ENCODE measurements at regions not wholly inside any gene's neighbourhood (a gene's known extent, or its start where the extent isn't known, plus 50 kb on each side); places are given as distances from the start of the nearest gene placed in this dataset.

DNA sequence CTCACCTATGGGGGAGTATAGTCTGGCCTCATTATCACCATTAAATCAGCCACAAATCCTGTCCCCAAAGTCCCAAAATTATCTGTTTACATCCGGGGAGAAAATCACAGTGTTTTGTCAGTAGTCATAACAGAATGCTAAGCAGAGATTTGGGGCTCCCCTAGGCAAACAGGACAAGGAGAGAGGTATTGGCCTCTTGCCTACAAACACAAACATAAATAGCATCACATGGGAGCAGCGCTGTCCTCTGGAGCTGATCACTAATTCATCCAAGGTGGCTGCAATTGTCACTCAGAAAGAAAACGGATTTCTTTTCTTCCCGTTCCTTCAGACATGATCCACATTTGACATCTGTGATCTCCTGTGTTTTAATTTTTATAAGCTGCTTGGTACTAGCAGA lies 1028.1 kb downstream of the NTRK3 start:
- no TSS peak for BruUV-seq (replicated peaks)
- Histone ChIP-seq H3K79me2 (ENCODE audit: insufficient read depth, low read length) (no peaks in the 10 kb centered on the region), H2AFZ (ENCODE audit: low read length) (no peak overlapping the region), H3K9me3 (ENCODE audit: low read length) (peaks cover 61% of the 10 kb centered on the region), H3K4me2 (ENCODE audit: low read depth, low read length) (no peak overlapping the region), H3K9ac (ENCODE audit: insufficient read depth, low read depth, low read length) (no peak overlapping the region), H3K36me3 (replicated peaks in 1 of 2; ENCODE audit: control insufficient read depth in 1 of 2, insufficient read depth in 2 of 2, low read length in 2 of 2) (no peaks in the 10 kb centered on the region), H3K27me3 (ENCODE audit: control insufficient read depth in 1 of 2, insufficient read depth in 2 of 2, low read length in 2 of 2) (no peaks in the 10 kb centered on the region), H4K20me1 (ENCODE audit: insufficient read depth, low read length) (no peaks in the 10 kb centered on the region), H3K27ac (ENCODE audit: extremely low read length, insufficient read depth, low read length) (no peak overlapping the region), H3K4me3 (replicated peaks in 1 of 3; ENCODE audit: insufficient read depth in 1 of 3, low read depth in 2 of 3, low read length in 3 of 3) (no peak overlapping the region), H3K4me1 (ENCODE audit: insufficient read depth, low read length) (no peaks in the 10 kb centered on the region)
- intact Hi-C loops (cut with micrococcal nuclease; ENCODE audit: unreplicated experiment) (no loop called here), in situ Hi-C loops (cut with HindIII; ENCODE audit: extremely low pct_ligation_motif_present, low pct_unique_long_range_greater_than_20kb) (no loop called here)
- ChIA-PET POLR2A (no interaction called here), CTCF (ENCODE audit: low intra/inter-chr PET ratio, low total read pairs) (no interaction called here)
- no peak for FAIRE-seq
- ATAC-seq = no peak
- WGBS (ENCODE audit: low lambda C conversion rate) = 0% methylated on average over 4 of the region's 4 CpGs
- TF ChIP-seq ZNF34 (CRISPR knock-in tag; IDR thresholded peaks at IDR 0.05; ENCODE audit: borderline replicate concordance) (no peak), SMARCE1 (IDR thresholded peaks at IDR 0.05; ENCODE audit: borderline replicate concordance) (no peak), ZNF3 (CRISPR knock-in tag; IDR thresholded peaks at IDR 0.05) (no peak), SMAD3 (CRISPR knock-in tag; IDR thresholded peaks at IDR 0.05) (no peak)
- TF ChIP-seq, protein P1, sequence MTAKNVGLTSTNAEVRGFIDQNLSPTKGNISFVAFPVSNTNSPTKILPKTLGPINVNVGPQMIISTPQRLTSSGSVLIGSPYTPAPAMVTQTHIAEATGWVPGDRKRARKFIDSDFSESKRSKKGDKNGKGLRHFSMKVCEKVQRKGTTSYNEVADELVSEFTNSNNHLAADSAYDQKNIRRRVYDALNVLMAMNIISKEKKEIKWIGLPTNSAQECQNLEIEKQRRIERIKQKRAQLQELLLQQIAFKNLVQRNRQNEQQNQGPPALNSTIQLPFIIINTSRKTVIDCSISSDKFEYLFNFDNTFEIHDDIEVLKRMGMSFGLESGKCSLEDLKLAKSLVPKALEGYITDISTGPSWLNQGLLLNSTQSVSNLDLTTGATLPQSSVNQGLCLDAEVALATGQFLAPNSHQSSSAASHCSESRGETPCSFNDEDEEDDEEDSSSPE (CRISPR knock-in tag; IDR thresholded peaks at IDR 0.05) = no peak
- no peak for DNase-seq (ENCODE audit: low spot score)

GRCh38 chr15:87227846-87228245 lies 1028.7 kb downstream of the NTRK3 start:
- ATAC-seq = no peak
- no peaks in the 10 kb centered on the region for H3K27me3 ChIP-seq (ENCODE audit: control insufficient read depth in 1 of 2, insufficient read depth in 2 of 2, low read length in 2 of 2)
- no peak overlapping the region for H3K27ac ChIP-seq (ENCODE audit: extremely low read length, insufficient read depth, low read length)
- intact Hi-C loops (cut with micrococcal nuclease; ENCODE audit: unreplicated experiment) = no loop called here
- no peaks in the 10 kb centered on the region for H3K36me3 ChIP-seq (replicated peaks in 1 of 2; ENCODE audit: control insufficient read depth in 1 of 2, insufficient read depth in 2 of 2, low read length in 2 of 2)
- H2AFZ ChIP-seq (ENCODE audit: low read length) = no peak overlapping the region
- TF ChIP-seq ZNF563 (CRISPR knock-in tag; IDR thresholded peaks at IDR 0.05) (no peak), SOX13 (IDR thresholded peaks at IDR 0.05) (no peak), SOX13 (CRISPR knock-in tag; conservative IDR thresholded peaks at IDR 0.05 in 1 of 2, IDR thresholded peaks at IDR 0.05 in 1 of 2) (no peak)
- no peak for FAIRE-seq
- CTCF ChIA-PET (ENCODE audit: low intra/inter-chr PET ratio, low total read pairs) = no interaction called here
- DNase-seq (ENCODE audit: low spot score) = no peak
- no TSS peak for BruUV-seq (replicated peaks)
- H3K4me1 ChIP-seq (ENCODE audit: insufficient read depth, low read length) = no peaks in the 10 kb centered on the region
- H3K4me3 ChIP-seq (replicated peaks in 1 of 3; ENCODE audit: insufficient read depth in 1 of 3, low read depth in 2 of 3, low read length in 3 of 3) = no peak overlapping the region
- H3K79me2 ChIP-seq (ENCODE audit: insufficient read depth, low read length) = no peaks in the 10 kb centered on the region
- in situ Hi-C loops (cut with HindIII; ENCODE audit: extremely low pct_ligation_motif_present, low pct_unique_long_range_greater_than_20kb) = no loop called here
- H4K20me1 ChIP-seq (ENCODE audit: insufficient read depth, low read length) = no peaks in the 10 kb centered on the region
- peaks cover 68% of the 10 kb centered on the region for H3K9me3 ChIP-seq (ENCODE audit: low read length)
- POLR2A ChIA-PET = no interaction called here
- no peak overlapping the region for H3K4me2 ChIP-seq (ENCODE audit: low read depth, low read length)
- no peak overlapping the region for H3K9ac ChIP-seq (ENCODE audit: insufficient read depth, low read depth, low read length)
- WGBS (ENCODE audit: low lambda C conversion rate) = 5% methylated on average over 4 of the region's 4 CpGs

Data from HepG2 (cell line).